ENCODE measurements at regions not wholly inside any gene's neighbourhood (a gene's known extent, or its start where the extent isn't known, plus 50 kb on each side); places are given as distances from the start of the nearest gene placed in this dataset.
"Not testable (repeated sequence)": the region's sequence is repeated elsewhere in the genome, so short reads cannot be mapped to it uniquely, and the experiment has no call there.

DNA sequence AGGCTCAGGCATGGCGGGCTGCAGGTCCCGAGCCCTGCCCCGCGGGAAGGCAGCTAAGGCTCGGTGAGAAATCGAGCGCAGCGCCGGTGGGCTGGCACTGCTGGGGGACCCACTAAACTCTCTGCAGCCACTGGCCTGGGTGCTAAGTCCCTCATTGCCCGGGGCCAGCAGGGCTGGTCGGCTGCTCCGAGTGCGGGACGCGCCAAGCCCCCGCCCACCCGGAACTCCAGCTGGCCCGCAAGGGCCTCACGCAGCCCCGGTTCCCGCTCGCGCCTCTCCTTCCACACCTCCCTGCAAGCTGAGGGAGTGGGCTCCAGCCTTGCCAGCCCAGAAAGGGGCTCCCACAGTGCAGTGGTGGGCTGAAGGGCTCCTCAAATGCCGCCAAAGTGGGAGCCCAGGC lies 321.4 kb upstream of the KCND2 start:
- TF ChIP-seq, protein P1, sequence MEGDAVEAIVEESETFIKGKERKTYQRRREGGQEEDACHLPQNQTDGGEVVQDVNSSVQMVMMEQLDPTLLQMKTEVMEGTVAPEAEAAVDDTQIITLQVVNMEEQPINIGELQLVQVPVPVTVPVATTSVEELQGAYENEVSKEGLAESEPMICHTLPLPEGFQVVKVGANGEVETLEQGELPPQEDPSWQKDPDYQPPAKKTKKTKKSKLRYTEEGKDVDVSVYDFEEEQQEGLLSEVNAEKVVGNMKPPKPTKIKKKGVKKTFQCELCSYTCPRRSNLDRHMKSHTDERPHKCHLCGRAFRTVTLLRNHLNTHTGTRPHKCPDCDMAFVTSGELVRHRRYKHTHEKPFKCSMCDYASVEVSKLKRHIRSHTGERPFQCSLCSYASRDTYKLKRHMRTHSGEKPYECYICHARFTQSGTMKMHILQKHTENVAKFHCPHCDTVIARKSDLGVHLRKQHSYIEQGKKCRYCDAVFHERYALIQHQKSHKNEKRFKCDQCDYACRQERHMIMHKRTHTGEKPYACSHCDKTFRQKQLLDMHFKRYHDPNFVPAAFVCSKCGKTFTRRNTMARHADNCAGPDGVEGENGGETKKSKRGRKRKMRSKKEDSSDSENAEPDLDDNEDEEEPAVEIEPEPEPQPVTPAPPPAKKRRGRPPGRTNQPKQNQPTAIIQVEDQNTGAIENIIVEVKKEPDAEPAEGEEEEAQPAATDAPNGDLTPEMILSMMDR (IDR thresholded peaks at IDR 0.05), result not testable (repeated sequence)
- TF ChIP-seq ZFX (IDR thresholded peaks at IDR 0.05; ENCODE audit: borderline replicate concordance), result not testable (repeated sequence)

Measured in 22Rv1 (cell line).